ENCODE measurements at regions not wholly inside any gene's neighbourhood (a gene's known extent, or its start where the extent isn't known, plus 50 kb on each side); places are given as distances from the start of the nearest gene placed in this dataset.
"Not testable (repeated sequence)": the region's sequence is repeated elsewhere in the genome, so short reads cannot be mapped to it uniquely, and the experiment has no call there.

- TF ChIP-seq CTCF (IDR thresholded peaks at IDR 0.05; ENCODE audit: extremely low read depth in 1 of 2, insufficient read depth in 1 of 2, low read depth in 1 of 2, low read length in 2 of 2); MYC (IDR thresholded peaks at IDR 0.05; ENCODE audit: low read depth, low read length): not testable (repeated sequence)
Measured at GRCh38 chr1:186758896-186759606, 69.7 kb upstream of the PLA2G4A start.

Measured in endothelial cell of umbilical vein (primary cell).